Transverse colon (tissue), 4 donors: ENCODE measurements at regions not wholly inside any gene's neighbourhood (a gene's known extent, or its start where the extent isn't known, plus 50 kb on each side); places are given as distances from the start of the nearest gene placed in this dataset.

ENCODE experiments used
- POLR2A ChIP-seq: fragments of 450-650 bp; IDR thresholded peaks from one replicate; pipeline ENCODE4 v1.6.1; 2016; ENCODE audit warnings: antibody characterized with exemption, mild to moderate bottlenecking, moderate library complexity
- POLR2AphosphoS5 ChIP-seq, 3 donors: sonication (generic); formaldehyde crosslinking; IDR thresholded peaks; one replicate each; pipeline ENCODE4 v1.6.1; 2016; ENCODE audit warnings: antibody characterized with exemption in 3 of 3
- TF ChIP-seq, protein P1 (sequence below), 5 experiments: fragments of 200-600 bp in 3 of 5; fragments of 450-650 bp in 2 of 5; sonication (generic) in 3 of 5; IDR thresholded peaks; 1 replicate in 2 of 5; 2 replicates in 3 of 5; pipeline ENCODE4 v1.5.1; 2016 to 2017; ENCODE audit warnings: antibody characterized with exemption in 5 of 5, inconsistent platforms in 3 of 5, mild to moderate bottlenecking in 2 of 5, moderate library complexity in 1 of 5

DNA sequence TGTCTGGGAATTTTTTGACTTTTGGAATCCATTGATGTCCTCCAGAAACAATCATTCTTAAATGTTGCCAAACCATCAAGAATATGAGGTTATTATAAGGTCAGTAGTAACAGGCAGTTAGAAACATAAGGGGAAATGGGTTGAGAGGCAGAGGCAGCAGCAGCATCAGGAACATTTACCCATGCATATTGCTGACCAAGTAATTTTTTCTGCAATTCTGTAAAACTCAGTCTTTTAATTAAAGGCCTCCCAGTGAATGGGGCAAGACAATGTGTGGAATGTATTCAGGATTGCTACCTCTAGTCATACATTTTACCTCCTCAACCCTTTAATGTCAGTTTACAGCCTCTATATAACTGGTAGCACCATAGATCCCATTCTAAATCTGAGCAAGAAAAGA is 66.5 kb upstream of the SKAP2 start:
- TF ChIP-seq, protein P1, sequence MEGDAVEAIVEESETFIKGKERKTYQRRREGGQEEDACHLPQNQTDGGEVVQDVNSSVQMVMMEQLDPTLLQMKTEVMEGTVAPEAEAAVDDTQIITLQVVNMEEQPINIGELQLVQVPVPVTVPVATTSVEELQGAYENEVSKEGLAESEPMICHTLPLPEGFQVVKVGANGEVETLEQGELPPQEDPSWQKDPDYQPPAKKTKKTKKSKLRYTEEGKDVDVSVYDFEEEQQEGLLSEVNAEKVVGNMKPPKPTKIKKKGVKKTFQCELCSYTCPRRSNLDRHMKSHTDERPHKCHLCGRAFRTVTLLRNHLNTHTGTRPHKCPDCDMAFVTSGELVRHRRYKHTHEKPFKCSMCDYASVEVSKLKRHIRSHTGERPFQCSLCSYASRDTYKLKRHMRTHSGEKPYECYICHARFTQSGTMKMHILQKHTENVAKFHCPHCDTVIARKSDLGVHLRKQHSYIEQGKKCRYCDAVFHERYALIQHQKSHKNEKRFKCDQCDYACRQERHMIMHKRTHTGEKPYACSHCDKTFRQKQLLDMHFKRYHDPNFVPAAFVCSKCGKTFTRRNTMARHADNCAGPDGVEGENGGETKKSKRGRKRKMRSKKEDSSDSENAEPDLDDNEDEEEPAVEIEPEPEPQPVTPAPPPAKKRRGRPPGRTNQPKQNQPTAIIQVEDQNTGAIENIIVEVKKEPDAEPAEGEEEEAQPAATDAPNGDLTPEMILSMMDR (IDR thresholded peaks at IDR 0.05) = no peak
- TF ChIP-seq POLR2AphosphoS5 (IDR thresholded peaks at IDR 0.05) = no peak
- TF ChIP-seq POLR2A = no peak
